Thyroid gland (tissue), 4 donors: ENCODE measurements at regions not wholly inside any gene's neighbourhood (a gene's known extent, or its start where the extent isn't known, plus 50 kb on each side); places are given as distances from the start of the nearest gene placed in this dataset.

Source experiments
- DNase-seq, 2 donors: peaks; one replicate each; pipeline ENCODE4 v3.0.0-alpha.2; 2019
- H3K27ac ChIP-seq, 3 donors: fragments of 200-600 bp; sonication (generic); 1 replicate in 2 of 3; 2 replicates in 1 of 3; pipeline ENCODE4 v1.5.1; 2016 to 2019; ENCODE audit warnings: mild to moderate bottlenecking in 1 of 3, moderate library complexity in 1 of 3
- H3K27me3 ChIP-seq: fragments of 200-600 bp; sonication (generic); one replicate; pipeline ENCODE4 v1.5.1; 2019
- H3K36me3 ChIP-seq, 2 donors: fragments of 200-600 bp; sonication (generic); one replicate each; pipeline ENCODE4 v1.5.1; 2016 to 2019
- H3K4me1 ChIP-seq, 2 donors: fragments of 200-600 bp; sonication (generic); one replicate each; pipeline ENCODE4 v1.5.1; 2017 to 2019
- H3K4me3 ChIP-seq, 3 donors: fragments of 200-600 bp; sonication (generic); replicated peaks in 1 of 3; 1 replicate in 2 of 3; 2 replicates in 1 of 3; pipeline ENCODE4 v1.5.1; 2016; ENCODE audit warnings: mild to moderate bottlenecking in 1 of 3
- H3K9me3 ChIP-seq: fragments of 200-600 bp; sonication (generic); one replicate; pipeline ENCODE4 v1.5.1; 2017
- POLR2A ChIP-seq, 2 donors: fragments of 450-650 bp; IDR thresholded peaks; one replicate each; pipeline ENCODE4 v1.6.1; 2017; ENCODE audit warnings: antibody characterized with exemption in 2 of 2, mild to moderate bottlenecking in 2 of 2, moderate library complexity in 1 of 2
- WGBS, 2 donors: methylation state at CpG; one replicate each; pipeline ENCODE4 v1.1.5; 2017; 5-methylcytosine and 5-hydroxymethylcytosine counted together
- intact Hi-C: fragments of 100-400 bp; cut with DNase I; formaldehyde crosslinking; loops from one replicate; pipeline ENCODE4 v1.15.1; 2023
- TF ChIP-seq, protein P1 (sequence below), 6 experiments: fragments of 200-600 bp in 3 of 6; fragments of 450-650 bp in 3 of 6; sonication (generic) in 3 of 6; IDR thresholded peaks; one replicate each; pipeline ENCODE4 v1.5.1; 2016 to 2019; ENCODE audit warnings: antibody characterized with exemption in 6 of 6, mild to moderate bottlenecking in 2 of 6, inconsistent platforms in 1 of 6, moderate library complexity in 1 of 6

DNA sequence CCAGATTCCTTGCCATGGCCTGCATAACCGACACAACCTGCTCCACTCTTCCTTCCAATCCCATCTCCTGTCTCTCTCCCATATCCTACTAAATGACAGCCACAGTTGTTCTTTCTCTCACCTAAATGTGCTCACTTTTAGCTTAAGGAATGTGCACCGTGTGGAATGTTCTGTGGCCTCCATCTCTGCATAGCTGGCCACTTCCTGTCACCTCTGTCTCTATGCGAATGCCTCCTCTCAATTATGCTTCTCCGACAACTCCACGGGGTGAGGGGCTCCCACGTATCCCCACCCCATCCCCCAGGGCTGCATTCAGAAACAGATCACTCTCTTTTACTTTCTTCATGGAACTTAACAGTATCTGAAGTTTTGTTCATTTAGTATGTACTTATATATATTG is 110.7 kb downstream of the RAB18 start:
- H3K27me3 ChIP-seq = no peaks in the 10 kb centered on the region
- DNase-seq = no peak
- peaks cover under 1 to 4% of the 10 kb centered on the region in 2 donors for H3K4me1 ChIP-seq
- 58 to 70% methylated on average over 6 of the region's 6 CpGs for WGBS, 2 donors
- H3K4me3 ChIP-seq = no peak overlapping the region
- no peaks in the 10 kb centered on the region for H3K9me3 ChIP-seq
- no peaks in the 10 kb centered on the region for H3K36me3 ChIP-seq
- no peak for TF ChIP-seq POLR2A (IDR thresholded peaks at IDR 0.05)
- TF ChIP-seq, protein P1, sequence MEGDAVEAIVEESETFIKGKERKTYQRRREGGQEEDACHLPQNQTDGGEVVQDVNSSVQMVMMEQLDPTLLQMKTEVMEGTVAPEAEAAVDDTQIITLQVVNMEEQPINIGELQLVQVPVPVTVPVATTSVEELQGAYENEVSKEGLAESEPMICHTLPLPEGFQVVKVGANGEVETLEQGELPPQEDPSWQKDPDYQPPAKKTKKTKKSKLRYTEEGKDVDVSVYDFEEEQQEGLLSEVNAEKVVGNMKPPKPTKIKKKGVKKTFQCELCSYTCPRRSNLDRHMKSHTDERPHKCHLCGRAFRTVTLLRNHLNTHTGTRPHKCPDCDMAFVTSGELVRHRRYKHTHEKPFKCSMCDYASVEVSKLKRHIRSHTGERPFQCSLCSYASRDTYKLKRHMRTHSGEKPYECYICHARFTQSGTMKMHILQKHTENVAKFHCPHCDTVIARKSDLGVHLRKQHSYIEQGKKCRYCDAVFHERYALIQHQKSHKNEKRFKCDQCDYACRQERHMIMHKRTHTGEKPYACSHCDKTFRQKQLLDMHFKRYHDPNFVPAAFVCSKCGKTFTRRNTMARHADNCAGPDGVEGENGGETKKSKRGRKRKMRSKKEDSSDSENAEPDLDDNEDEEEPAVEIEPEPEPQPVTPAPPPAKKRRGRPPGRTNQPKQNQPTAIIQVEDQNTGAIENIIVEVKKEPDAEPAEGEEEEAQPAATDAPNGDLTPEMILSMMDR (IDR thresholded peaks at IDR 0.05) = no peak
- H3K27ac ChIP-seq = no peak overlapping the region
- intact Hi-C loops = no loop called here

DNA sequence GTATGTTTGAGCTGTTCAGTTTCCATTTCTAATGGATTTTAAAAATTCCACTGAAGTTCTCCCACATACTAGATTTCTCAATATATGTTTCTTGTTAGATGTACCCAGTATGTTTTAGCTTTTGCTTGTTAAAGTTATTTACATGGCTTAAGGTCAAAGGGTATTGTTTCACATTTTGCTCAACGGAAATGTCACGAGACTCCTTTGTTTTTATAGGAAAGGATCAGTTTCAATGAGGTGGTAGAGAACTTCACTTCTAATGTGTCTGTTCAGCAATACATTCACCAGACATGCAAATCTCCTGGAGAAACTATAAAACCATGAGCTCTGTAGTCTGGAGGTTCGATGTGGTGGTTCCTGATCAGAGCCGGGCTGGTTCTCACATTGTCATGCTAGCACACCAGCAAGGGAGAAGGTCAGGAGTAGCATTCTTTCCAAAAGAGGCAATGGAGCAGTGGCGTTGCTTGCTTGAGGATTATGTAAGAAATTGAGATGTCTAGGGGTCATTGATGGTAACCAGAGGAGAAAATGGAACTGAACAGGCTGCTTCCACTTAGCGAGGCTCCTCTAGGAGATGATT is 114.0 kb downstream of the RAB18 start:
- H3K4me3 ChIP-seq = no peak overlapping the region
- no peaks in the 10 kb centered on the region for H3K36me3 ChIP-seq
- 73 to 82% methylated on average over 6 of the region's 6 CpGs for WGBS, 2 donors
- no peaks in the 10 kb centered on the region for H3K9me3 ChIP-seq
- intact Hi-C loops = no loop called here
- H3K4me1 ChIP-seq = peaks cover 20 to 23% of the 10 kb centered on the region in 2 donors
- DNase-seq = no peak
- TF ChIP-seq POLR2A (IDR thresholded peaks at IDR 0.05) = no peak
- TF ChIP-seq, protein P1 (IDR thresholded peaks at IDR 0.05) = no peak
- no peaks in the 10 kb centered on the region for H3K27me3 ChIP-seq
- no peak overlapping the region for H3K27ac ChIP-seq

DNA sequence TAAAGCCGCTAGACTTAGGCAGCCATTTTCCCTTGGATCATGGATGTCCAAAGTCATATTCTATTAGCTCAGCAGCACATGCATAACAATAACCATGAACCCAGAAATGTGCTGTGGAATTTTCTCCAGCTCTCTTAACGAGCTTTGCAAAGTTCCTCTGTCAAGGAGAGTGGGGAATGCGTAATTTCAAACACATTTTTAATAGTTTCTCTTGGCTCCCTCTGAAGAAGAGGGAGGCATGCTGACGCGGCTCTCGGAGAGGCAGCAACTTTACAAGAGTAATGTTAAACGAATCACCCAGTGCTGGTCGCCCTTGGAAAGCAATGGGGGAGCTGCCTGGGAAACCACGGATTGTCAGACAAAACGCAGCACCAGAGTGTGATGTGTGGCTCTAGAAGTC is 114.8 kb downstream of the RAB18 start:
- H3K4me1 ChIP-seq = peaks cover 20 to 23% of the 10 kb centered on the region in 2 donors
- H3K27ac ChIP-seq = no peak overlapping the region
- H3K4me3 ChIP-seq = no peak overlapping the region
- WGBS, 2 donors = 78 to 85% methylated on average over 10 of the region's 10 CpGs
- intact Hi-C loops = no loop called here
- H3K36me3 ChIP-seq = no peaks in the 10 kb centered on the region
- no peak for TF ChIP-seq POLR2A (IDR thresholded peaks at IDR 0.05)
- TF ChIP-seq, protein P1 (IDR thresholded peaks at IDR 0.05) = no peak
- no peak for DNase-seq
- H3K27me3 ChIP-seq = no peaks in the 10 kb centered on the region
- no peaks in the 10 kb centered on the region for H3K9me3 ChIP-seq

DNA sequence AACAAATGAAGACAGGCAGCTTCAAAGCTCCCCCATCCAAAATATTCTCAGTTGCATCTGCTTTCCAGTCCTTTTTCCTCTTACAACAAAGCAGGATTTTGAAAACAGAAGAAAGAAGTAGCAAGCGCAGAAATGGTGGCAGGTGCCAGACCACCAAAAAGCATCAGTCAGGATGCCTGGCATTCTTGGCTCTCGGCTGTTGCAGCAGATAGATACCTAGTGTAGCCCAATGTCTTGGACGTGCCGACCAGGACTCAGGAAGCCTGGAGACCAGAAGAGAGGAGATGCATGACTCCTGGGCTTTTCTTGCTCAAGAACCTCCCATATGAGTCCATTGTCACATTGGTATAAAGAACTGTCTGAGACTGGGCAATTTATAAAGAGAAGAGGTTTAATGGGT is 115.2 kb downstream of the RAB18 start:
- Histone ChIP-seq H3K27ac (peak overlapping the region in 1 of 3 donors; percentile 88), H3K4me3 (no peak overlapping the region), H3K9me3 (no peaks in the 10 kb centered on the region), H3K36me3 (no peaks in the 10 kb centered on the region), H3K27me3 (no peaks in the 10 kb centered on the region), H3K4me1 (peaks cover 20 to 23% of the 10 kb centered on the region in 2 donors)
- DNase-seq = no peak
- 95 to 96% methylated on average over 4 of the region's 4 CpGs for WGBS, 2 donors
- TF ChIP-seq, protein P1 (IDR thresholded peaks at IDR 0.05) = no peak
- no peak for TF ChIP-seq POLR2A (IDR thresholded peaks at IDR 0.05)
- intact Hi-C loops = no loop called here

DNA sequence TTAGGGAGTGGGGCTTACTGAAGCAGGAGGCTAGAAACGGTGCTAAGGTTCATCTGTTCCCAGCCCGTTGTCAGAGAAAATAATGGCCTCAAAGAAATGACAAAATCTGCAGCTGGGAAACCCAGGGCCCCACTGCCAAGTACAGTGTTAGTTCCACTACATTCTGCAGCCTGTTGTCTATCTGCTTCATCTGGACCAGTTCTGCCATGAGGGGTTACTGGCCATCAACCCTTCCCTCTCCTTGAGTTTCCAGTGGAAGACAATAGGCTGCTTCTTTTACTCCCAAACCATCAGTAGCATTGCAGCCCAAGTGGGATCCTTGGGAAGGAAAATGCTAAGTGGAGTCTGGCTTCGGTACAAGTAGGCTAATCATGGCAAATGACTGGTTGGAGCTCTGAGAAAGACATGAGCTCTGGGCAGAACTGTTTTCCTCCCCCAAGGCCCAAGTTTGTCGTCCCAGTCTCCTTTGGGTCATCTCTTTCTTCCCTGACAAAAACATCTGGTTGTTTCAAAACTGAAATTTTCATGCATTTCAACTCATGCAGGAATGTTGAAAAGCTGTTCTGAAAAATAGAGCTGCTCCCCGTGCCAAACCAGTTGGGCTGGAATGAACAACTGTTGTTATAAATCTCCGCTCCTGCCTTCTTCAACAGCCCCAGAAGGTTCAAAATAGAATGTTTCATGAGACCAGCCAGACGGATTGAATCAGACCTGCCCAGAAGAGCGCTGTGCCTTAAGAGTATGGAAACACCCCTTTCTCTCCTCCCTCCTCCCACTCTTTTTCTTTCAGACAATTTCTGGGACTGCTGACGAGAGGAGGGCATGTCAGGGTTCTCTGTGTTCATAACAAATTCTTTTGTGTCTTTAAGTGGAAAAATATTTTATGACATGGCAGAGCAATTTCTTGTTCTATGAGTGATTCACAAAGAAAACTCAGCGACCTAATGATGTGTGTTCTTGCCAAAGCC is 116.6 kb downstream of the RAB18 start:
- no peaks in the 10 kb centered on the region for H3K36me3 ChIP-seq
- no peaks in the 10 kb centered on the region for H3K27me3 ChIP-seq
- intact Hi-C loops = no loop called here
- 18 to 27% methylated on average over 10 of the region's 10 CpGs for WGBS, 2 donors
- no peak overlapping the region for H3K4me3 ChIP-seq
- H3K4me1 ChIP-seq = peaks cover 20 to 23% of the 10 kb centered on the region in 2 donors
- DNase-seq = peak; percentile 70 to 76
- peak in 1 of 2 donors; percentile 36 for TF ChIP-seq POLR2A (IDR thresholded peaks at IDR 0.05)
- TF ChIP-seq, protein P1 (IDR thresholded peaks at IDR 0.05) = no peak
- peak overlapping the region; percentile 49 to 88 (median 88) for H3K27ac ChIP-seq
- no peaks in the 10 kb centered on the region for H3K9me3 ChIP-seq
